Hepatic stellate cell (primary cell): ENCODE measurements at regions not wholly inside any gene's neighbourhood (a gene's known extent, or its start where the extent isn't known, plus 50 kb on each side); places are given as distances from the start of the nearest gene placed in this dataset.
"Not testable (repeated sequence)": the region's sequence is repeated elsewhere in the genome, so short reads cannot be mapped to it uniquely, and the experiment has no call there.

ENCODE experiments used
- DNase-seq: peaks from one replicate; pipeline ENCODE4 v3.0.0; 2011; ENCODE audit warnings: low spot score

DNA sequence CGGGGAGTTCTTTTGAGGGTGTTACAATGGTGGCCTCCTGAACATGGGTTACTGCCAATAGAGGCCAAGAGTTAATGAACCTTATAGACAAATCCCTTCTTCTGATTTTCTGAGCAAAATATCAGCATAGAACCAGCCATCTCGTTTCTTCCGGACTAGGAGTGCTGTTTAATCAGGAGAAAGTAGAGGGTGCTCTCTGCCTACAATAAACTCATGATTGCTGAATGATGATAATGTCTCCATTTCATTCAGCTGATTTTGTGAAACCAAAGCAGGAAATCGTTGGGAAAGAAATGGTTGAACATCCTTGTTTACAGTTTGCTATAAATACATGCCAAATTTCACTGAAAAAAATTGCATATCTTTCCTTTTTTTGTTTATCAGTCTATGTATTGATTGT lies 142.8 kb upstream of the PLSCR5 start:
- peak; percentile 7 for DNase-seq

DNA sequence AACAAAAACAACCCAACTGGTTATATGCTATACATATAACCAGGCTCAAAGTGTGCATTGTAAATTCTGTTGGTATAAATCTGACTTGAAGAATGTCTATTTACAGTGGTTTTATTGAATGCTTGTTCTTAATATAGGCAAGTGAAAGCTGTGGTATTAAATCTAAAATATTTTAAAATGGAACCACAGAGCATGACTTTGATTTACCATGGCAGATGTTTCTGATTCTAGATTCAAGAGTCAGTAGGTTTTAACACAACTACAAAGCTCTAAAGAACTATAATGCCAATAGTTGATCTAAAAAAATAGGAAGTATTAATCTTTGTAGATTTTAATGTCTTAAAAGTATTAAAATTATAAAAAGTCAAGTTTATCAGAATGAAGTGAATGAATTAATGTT lies 141.9 kb upstream of the PLSCR5 start:
- DNase-seq, result no peak

DNA sequence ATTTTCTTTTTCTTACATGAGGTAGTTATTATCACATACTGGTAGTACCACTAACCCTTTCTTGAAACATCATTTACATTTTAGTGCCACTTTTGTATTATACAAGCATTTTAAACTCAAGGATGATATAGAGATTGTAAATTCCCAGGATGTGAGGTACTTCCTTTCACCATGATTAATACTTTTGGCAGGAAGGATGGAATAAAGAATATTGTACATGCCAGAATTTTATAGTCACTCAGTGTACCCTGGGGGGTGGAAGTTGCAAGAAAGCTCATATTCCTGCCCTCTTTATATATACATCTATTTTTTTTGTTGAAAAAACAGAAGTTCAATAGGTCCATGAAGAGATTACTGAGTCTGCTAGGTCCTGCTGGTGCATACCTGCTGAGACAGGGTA lies 141.0 kb upstream of the PLSCR5 start:
- no peak for DNase-seq

DNA sequence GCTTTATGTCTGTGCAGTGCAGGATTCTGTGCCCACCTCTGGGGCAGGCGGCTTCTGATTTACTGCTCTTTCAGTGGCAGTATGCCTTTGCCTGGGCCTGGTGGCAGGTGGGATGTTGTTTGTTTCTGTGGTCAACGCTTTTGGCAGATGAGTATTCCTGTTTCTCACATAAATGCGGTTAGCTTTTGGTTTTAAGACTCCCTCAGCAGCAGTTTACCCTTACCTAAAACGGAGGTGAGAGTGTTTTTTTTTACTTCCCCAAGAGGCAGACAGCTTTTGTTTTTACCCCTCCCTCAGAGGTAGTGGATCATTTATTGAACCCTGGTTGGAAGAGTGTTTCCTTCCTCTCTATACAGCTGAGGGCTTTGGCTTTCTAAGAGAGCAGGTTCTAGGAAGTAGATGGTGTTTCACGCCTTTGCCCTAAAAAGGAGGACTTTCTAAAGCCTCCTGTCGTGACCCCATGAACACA lies 134.1 kb upstream of the PLSCR5 start:
- no peak for DNase-seq

DNA sequence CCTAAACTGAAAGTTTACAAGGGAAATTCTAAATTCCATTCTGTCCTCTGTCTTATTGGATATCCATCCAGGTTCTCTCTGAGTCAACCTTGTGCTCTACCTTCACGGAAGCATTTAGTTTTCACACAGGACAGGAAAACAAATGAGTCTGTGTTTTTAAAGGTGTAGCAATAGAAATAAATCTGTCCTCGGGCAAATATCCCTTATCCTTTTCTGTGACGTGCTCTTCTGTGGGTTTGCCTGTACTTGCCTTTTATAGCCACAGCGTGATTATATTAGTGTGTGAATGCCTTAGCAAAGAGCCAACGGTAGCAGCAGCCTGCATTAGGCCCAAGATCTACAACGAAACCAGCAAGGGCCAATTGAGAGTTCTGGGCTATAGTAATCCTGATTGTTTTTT lies 127.2 kb upstream of the PLSCR5 start:
- DNase-seq, result no peak

DNA sequence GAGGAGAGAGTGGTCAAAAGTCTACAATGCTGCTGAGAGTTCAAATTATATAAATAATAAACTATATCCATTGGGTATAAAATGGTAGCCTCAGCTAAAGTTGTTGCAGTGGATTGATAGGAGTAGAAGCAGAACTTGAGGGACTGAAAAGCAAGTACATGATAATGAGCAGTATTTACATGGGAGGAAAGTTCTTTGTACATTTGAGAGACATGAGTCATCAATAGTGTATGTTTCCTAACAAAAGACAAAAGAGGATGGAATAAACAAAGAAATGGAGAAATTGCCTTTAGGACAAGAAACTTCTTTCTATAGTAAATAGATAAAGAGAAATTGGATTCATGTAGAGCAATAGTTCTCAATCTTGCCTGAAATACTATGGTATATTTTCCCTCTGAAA lies 110.0 kb upstream of the PLSCR5 start:
- no peak for DNase-seq

DNA sequence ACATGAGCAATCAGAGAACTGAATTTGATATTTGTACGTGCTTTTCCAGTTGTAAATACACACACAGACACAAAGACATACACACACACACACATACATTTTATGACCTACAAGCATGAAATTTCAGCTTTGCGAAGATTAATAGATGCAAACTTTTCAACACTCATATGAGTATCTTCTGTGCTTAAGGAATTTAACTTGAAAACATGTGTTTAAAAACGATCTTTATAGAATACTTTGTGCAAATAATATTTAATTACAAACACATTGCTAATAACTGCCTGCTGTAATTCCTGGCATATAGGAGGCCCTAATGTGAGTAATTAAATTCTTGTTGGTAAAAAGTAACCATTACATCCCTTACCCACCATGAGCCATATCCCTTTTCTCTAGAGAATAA lies 107.7 kb upstream of the PLSCR5 start:
- no peak for DNase-seq

DNA sequence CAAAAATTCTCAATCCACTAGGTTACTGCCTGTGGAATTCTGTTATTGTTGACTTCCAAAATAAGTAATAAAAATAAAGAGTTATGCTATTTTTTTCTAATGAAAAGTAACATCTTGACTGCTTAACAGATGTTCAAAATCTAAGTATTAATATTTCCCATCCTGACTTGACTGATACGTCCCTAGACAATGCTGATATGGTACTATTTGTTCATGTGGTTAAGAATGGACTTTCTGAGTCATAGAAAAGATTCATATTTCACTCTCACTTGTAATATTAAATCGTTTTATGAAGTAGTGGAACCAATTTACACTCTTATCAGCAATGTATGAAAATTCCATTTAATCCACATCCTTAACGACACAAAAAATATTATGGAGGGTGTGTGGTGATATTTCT lies 104.8 kb upstream of the PLSCR5 start:
- no peak for DNase-seq

DNA sequence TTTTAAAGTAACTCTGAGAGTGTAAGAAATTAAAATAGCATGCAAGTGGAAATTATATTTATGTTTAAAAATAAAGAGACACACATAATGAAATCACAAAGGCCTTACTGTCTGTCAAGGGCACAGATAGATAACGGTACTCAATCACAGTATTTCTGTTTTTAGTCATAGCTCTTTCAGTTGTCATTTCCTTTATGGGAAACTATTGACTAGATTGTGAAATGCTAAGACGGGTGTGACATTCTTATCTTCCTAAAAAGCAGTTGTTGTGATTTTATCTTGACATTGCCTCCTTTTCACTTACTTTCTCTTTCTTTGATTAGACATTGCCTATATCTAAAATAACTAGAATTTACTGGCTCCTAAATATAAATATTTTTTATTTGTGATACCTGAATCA lies 100.1 kb upstream of the PLSCR5 start:
- no peak for DNase-seq

DNA sequence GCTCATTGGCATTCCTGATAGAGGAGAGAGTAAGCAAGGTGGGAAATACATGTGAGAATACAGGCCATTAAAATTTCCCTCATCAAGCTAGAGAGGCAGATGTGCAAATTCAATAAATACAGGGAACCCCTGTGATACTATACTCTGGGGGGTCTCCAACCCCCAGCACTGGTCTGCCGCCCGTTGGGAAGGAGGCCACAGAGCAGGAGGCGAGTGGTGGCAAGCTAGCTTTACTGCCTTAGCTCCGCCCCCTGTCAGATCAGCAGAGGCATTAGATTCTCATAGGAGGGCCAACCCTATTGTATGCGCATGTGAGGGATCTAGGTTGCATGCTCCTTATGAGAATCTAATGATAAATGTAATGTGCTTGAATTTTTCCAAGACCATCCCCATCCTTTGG lies 97.1 kb upstream of the PLSCR5 start:
- DNase-seq, result no peak

DNA sequence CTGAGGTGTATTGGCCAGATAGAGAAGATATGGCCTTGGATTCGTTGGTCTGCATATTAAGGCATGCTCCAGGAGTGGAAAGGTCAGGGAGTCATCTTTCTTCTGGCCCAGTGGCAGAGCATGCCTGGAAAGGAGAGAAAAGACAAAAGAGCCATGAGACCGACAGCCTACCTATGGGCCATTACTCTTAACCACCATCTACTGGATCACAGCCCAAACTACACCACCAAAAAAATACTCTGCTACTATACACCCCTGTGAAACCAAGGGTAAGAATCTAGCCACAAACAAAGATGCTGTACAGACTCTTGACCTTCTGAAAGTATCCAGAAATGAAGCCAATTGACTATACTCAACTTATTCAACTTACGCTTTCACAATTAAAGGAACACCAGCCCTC lies 96.1 kb upstream of the PLSCR5 start:
- DNase-seq, result no peak

DNA sequence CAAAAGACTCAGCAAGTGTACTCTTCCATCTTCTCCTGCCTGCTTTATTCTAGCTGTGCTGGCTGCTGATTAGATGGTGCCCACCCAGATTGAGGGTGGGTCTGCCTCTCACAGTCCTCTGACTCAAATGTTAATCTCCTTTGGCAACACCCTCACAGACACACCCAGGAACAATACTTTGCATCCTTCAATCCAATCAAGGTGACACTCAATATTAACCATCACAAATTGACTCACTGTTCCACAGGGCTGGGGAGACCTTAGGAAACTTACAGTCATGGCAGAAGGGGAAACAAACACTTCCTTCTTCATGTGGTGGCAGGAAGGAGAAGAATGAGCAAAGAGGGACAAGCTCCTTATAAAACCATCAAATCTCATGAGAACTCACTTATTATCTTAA lies 94.9 kb upstream of the PLSCR5 start:
- not testable (repeated sequence) for DNase-seq

DNA sequence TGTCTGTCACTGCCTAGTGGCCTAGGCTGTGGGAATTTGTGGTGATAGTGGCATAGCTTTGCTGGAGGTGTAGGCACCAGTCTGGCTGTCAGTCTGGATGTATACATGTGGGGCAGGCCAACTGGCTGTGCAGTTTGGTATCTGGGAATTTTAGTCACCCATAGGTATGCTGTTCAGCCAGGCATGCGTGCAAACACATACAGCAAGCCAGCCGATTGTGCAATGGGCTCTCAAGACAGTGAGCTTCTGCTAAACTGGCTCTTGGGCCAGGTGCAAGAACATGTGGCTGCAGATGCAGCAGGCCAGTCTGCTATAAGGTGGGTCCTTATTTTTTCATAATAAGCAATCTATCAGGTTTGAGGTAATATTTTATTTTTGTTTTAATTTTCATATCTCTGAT lies 87.1 kb upstream of the PLSCR5 start:
- DNase-seq, result no peak

DNA sequence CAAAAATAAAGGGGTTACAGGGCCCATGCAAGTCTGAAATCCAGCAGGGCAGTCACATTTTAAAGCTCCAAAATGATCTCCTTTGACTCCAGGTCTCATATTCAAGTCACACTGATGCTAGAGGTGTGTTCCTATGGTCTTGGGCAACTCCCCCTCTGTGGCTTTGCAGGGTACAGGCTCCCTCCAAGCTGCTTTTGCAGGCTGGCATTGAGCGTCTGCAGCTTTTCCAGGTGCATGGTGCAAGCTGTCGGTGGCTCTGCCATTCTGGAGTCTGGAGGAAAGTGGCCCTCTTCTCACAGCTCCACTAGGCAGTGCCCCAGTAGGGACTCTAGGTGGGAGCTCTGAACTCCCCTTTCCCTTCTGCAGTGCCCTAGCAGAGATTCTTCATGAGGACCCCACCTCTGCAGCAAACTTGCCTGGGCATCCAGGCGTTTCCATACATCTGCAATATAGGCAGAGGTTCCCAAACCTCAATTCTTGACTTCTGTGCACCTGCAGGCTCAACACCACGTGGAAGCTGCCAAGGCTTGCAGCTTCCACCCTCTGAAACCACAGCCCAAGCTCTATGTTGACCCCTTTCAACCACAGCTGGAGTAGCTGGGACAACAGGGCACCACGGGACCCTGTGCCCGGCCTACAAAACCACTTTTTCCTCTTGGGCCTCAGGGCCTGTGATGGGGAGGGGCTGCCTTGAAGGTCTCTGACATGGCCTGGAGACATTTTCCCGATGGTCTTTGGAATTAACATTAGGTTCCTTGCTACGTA lies 80.1 kb upstream of the PLSCR5 start:
- no peak for DNase-seq

DNA sequence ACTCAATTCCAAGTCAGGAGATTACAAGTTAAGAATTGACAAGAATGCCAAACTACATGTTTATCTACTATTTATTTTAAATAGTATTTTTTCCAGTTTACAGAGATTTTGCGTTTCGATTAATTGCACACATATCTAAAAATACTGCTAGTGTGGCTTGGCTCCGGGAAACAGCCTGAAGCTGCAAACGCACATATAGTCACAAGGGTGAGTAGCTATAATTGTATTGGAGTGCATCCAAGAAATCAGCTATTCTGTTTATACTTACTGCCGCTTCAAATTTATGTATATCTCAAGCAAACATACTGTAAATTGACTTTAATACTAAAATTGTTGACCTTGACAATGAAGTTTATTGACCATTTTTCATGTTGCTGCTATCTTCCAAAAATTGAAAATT lies 77.0 kb upstream of the PLSCR5 start:
- DNase-seq, result no peak

DNA sequence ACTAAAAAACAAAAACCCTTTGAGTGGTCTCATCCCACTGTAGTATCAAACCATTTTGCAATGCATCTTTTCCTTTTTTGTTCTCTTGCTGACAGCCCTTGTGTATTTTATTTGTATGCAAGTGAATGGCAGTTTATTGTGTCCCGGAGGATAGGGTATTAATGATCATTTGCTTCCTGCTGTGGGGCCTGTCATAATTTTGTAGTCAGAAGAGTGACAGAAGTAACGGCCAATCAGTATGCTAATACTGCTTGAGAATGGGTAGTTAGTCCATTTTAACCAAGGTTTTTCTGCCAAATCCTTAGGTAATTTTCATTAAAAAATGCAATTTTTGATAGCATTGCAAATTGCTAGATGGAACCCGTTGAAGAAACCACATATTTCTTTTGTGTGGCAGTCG lies 75.5 kb upstream of the PLSCR5 start:
- DNase-seq, result no peak

DNA sequence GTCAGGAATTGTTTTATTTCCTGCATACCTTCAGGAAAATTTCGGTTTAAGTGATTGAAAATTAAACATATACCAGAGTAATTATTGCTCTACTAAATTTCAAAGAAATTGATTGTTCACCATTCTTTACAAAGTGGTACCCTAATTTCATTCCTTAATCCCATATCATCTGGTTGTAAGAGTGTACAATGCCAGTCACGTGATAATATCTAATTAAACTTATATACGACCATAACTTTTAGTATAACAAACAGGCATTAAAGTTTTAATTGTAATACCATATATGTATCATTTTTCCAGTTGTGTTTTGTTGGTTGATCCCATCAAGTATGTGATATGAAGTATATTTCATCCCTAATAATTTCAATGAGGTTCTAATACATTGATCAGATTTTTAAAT lies 74.8 kb upstream of the PLSCR5 start:
- no peak for DNase-seq

DNA sequence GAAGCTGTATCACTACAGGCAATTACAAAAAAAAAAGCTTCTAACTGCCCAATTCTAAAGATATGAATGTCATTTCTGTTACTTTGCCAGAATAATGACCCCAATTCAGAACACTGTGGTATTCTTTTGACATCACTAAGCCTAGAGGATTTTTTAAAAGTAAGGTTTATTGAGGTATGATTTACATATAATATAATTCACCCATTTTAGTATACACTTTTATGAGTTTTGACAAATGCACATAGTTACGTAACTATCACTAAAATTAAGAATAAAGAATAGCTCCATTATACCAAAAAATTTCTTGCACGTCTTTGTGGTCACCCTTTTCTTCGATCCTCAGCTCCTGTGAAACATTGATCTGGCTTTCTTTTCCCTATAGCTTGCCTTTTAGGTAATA lies 74.0 kb upstream of the PLSCR5 start:
- no peak for DNase-seq

DNA sequence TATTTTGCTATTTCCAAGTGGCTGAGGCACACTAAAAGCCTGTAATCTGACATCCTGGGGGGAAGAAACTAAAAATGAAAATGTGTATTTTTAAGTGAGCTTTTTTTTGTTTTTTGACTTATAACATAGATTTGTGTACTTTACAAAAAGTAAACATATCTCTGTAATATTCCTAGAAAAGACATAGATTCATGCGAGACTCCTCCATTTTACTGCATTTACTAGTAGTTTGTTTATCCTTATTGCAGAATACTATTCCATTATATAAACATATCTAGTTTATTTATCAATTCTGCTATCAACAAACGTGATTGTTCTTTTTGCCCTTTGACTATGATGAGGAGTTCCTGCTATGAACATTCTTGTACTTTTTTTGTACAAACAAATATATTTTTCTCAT lies 67.8 kb upstream of the PLSCR5 start:
- DNase-seq, result no peak

DNA sequence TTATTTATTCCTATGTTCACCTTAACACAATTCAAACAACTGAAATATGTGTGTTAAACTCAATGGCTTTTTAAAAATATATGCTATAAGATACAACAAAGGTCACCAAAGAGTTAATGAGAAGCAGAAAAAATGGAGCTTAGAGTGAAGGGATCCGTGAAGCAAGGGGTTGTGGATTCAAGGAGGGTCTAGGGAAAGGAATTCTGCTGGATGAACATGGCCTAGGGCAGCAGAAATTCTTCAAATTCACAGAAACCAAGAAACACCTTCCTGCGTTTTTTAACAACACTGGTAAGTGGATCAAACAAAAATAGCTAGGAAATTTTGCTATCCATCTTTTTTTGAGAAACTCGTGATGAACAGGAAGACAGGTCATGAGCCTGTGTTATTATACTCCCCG lies 59.3 kb upstream of the PLSCR5 start:
- no peak for DNase-seq

DNA sequence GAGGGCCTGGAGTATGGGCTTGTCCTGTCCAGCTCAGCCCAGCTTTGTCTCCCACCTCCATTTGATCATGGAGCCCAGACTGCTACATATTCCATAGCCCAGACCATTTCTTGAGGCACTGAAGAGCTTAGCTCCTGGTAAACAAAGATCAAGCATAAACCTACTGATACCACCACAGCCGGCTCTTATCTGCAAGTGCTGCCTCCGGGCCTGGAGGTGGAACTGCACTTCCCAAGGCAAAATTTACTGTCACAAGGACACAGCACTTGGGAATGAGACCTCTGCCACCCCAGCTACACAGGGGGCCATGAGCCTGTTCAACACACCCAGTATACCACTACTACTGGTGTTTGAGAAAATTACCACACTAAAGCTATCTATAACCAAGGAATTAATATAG lies 53.7 kb upstream of the PLSCR5 start:
- no peak for DNase-seq

DNA sequence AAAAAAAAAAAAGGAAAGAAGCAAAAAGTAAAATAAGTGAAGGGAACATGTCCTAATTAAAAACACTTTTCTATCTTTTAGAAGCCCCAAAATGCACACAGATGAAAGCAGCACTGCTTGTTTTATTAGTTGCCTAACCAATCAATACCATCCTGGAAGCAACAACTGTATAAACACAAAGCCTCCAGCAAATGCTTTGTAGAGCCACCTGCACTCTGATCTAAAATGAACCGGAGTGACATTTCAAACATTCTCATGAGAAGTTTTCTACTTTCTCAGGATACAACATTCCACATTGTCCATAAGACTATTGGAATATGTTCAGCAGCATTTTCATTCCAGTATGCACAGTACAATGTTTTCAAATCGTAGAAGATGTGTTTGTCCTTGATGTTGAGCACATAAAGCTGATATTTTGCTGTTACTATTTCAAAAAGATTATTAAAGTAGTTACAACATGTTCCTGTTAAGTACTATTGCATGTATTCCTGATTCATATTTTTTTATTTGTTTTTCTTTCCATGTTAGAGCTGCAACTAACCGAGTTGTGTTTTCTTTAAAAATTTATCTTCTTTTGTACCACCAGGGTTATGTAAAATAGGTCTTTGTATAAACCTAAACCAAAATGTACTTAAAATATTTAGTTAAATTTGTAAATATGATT lies 50.3 kb upstream of the PLSCR5 start:
- no peak for DNase-seq
